ENCODE measurements at regions not wholly inside any gene's neighbourhood (a gene's known extent, or its start where the extent isn't known, plus 50 kb on each side); places are given as distances from the start of the nearest gene placed in this dataset.
A peak's percentile ranks its signal among the peaks of the same experiment; 100 is the strongest.
"Not testable (repeated sequence)": the region's sequence is repeated elsewhere in the genome, so short reads cannot be mapped to it uniquely, and the experiment has no call there.

DNA sequence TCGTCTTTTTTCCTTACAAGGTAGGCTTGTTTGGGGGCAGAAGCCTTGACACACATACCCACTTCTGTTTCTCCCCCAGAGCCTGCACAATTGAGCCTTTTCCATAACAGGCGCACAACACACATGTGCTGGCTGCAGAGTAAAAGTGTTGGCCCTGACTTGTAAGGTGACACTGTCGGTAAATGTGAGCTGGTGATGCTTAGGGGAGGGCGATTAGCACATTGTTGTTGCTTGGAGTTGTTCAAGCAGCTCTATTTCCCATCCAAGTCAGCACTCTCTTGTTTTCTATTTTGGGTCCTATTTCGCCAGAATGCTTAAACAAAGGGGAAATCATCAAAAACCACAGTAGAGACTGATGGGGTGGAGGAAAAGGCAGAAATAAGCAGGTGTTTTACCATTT lies 51.9 kb upstream of the PTPRJ start:
- ATAC-seq, result no peak

DNA sequence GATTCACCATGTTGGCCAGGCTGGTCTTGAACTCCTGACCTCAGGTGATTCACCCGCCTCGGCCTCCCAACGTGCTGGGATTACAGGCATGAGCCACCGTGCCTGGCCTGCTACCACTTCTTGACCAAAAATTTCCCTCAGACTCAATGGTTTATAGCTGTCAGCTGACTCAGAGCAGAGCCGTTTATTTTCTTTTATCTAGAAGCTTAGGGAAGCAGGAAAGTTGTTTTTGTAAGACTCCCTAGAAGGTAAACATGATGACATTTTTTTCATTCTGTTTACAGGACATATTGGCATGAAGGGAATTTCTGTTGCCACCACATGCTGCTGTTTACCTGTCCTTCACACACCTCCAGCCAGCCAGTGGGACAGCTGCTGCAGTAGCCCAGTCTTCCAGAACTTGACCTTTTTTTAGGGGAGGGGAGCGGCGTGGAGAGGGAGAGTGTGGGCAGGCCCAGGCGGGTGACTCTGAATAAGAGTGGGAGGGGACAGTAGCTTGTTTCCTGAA lies 56.1 kb upstream of the PTPRJ start:
- peak; percentile 32 to 38 for ATAC-seq

DNA sequence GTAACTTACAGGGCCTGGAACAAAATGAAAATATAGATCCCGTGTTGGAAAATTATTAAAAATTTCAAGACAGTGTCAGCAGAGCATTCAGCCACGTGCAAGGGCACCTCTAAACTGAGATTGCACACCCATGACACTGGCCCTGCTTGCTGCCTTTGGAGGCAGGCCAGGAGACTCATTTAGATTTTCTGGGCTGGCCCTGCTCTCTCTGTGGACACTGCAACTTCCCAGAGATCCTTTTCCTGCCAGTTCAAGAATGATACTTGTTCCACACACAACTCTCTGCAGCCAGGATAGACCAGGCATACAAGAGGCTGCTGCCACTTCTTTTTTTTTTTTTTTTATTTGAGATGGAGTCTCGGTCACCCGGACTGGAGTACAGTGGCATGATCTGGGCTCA lies 56.7 kb upstream of the PTPRJ start:
- no peak for ATAC-seq

DNA sequence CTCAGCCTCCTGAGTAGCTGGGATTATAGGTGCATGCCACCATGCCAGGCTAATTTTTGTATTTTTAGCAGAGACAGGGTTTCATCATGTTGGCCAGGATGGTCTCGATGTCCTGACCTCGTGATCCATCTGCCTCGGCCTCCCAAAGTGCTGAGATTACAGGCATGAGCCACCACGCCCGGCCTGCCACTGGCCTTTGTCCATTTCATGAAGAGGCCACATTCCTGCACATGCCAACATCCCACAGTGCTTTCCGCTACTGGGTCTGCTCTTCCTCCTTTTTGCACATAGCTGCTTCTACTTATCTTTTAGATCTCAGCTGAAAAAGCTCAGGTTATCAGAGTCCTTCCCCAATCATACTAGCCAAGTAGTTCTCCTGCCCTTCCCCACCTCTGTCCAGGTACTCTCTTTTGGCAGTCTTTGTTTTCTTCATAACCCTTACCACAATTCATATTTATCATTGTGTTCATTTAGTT lies 59.2 kb upstream of the PTPRJ start:
- ATAC-seq, result not testable (repeated sequence)

DNA sequence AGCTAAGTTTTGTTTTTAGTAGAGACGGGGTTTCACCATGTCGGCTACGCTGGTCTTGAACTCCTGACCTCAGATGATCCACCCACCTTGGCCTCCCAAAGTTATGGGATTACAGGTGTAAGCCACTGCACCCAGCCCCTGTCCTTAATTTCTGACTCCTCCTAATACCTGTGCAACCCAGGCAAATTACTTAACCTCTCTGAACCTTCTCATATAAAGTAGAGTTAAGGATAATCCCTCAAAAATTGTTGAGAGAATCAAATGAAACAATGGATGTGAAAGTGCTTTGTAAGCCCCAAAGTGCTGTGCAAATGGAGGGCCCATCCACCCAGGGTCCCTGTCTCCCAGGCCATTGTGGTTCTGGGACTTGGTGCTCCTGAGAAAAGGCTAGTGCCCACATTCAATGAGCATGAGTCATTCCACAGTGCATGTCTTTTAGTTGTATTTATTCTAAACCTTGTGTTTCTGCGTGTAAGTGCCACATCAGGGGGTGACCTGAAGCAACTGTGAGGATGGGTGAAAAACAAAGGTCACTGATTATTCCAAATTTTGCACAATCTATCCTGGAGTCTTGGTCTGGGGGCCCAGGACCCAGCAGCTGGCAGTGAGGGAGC lies 61.4 kb upstream of the PTPRJ start:
- no peak for ATAC-seq

DNA sequence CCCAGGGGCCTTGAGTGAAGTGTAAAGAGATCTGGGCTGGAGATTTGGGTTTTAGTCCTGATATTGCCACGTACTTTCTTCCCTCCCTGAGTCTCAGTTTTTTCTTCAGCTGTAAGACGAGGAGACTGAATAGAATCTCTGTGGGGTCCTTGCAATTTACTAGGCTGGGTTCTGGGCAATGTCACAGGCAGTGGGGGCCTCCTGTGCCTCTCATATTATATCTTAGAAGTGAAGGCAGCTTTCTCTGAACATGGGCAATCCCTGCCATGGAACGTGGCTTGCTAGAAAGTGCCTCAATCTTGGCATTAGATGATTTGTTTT lies 62.0 kb upstream of the PTPRJ start:
- ATAC-seq, result no peak

DNA sequence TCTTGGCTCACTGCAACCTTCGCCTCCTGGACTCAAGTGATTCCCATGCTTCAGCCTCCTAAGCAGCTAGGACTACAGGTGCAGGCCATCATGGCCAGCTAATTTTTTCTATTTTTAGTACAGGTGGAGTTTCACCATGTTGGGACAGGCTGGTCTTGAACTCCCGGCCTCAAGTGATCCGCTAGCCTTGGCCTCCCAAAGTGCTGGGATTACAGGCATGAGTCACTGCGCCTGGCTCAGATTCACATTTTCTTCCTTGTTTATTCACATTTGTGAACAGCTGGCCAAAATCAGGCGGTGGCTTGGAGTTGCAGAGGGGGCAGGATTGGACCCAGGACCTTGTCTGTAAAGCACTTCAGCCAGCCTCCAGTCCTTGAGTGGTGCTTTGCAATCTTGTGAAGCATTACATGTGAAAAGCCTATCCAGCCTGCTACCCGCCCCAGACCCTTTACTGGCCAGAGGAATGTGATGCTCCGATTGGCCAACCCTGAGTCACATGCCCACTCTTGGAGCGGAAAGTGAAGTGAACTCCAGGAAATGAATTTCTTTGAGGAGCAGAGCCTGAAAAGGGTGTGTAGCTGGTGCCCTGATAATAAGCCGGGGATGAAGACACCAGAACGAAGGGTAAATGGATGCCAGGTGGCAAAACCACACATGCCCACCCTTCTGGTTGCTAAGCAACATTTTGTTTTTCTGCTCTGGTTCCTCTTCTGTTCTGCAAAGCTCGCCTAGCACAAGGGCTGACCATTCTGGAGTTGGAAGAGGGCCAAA lies 62.6 kb upstream of the PTPRJ start:
- ATAC-seq, result no peak

DNA sequence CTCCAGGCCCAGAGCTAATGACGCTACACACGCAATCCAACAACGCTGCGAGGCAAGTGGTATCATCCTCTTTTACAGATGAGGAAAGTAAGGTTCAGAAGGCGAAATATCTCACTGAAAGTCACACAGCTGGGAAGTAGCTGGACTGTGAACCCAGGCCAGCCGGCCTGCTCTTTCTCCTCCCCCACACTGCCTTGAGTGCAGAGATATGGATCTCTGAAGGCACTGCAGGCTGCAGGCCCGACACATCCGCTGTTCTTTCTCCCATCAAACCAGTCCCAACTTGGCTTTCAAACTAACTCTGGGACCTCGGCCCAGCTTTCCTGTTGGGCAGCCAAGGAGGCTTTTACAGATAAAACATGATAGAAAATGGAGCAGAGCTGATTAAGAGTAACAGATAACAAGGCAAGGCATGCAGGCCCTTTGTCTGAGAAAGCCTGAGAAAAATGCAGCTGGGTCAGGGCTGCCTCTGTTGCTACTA lies 64.0 kb upstream of the PTPRJ start:
- no peak for ATAC-seq

DNA sequence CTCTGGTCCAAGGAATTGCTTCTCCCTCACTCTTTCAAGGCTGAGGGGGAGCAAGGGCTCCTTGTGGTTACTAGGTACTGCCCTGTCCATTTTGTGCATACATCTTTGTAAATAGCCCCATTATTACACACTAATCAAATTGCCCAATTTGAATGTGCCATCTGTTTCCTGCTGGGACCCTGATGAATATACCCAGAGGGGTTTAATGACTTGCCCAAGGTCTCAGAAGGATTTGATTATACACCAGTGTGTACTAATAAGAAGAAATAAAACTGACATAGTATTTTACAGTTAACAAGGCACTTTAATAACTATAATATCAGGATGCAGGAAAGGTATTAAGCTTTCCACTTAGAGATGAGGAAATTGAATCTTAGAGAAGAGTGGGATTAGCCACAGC lies 64.6 kb upstream of the PTPRJ start:
- ATAC-seq, result no peak

DNA sequence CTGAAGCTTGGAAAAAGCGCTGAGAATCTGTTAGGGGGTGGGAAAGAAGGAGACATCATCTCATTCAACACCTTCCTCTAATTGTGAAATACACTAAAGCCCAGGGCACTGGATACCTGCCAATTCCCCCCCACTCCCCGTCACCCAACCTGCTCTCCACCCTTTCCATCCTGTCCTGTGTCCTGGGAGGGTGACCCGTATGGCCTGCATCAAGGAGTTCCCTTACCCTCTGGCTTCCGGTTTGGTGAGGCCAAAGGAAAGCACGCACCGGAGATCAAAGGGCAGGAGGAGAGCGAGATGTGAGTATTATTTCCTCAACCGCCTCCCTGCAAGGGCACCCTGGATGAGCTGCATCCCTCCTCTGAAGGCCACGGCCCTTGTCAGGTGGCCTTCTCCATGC lies 65.0 kb upstream of the PTPRJ start:
- ATAC-seq, result peak; percentile 25 to 43

DNA sequence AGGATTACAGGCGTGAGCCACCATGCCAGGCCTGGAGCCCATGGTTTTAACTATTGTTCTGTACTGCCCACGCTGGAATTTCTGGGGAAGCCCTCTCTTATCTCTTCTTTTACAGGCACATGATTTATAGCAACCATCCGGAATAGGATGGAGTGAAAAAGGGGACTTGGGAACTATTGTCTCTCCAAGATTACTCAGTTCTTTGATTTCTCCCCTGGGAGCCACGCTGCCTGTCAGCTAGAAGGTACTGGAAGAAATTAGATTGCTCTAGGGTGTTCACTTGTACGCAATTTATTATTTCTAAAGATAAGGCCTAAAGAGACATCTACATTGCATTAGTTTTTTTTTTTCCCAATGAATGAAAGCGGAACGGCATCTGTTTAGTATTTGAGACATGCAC lies 65.6 kb upstream of the PTPRJ start:
- no peak for ATAC-seq

DNA sequence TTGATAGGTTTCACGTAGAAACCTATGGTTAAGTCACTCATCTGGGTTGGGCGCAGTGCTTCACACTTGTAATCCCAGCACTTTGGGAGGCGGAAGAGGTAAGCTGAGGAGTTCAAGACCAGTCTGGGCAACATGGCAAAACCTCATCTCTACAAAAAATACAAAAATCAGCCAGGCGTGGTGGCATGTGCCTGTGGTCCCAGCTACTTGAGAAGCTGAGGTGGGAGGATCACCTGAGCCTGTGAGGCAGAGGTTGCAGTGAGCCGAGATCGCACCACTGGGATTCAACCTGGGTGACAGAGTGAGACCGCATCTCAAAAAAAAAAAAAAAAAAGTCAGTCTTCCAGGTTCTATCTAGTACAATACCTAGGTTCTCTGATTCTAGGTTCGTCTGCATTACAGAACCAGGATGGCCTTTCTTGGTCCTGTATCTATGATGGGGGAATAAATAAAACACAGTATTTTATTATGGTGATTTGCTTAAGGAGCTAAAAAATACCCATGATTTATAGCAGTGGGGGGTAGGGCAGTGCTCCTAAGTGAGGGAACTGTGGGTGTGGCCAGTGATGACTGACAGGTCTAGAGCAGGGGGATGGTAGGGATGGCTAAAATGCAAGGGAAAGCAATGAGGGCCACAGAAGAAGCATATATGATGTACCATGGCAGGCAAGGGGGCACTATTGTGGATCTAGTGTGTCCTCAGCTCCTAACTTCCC lies 65.5 kb upstream of the NUP160 start:
- no peak for ATAC-seq

DNA sequence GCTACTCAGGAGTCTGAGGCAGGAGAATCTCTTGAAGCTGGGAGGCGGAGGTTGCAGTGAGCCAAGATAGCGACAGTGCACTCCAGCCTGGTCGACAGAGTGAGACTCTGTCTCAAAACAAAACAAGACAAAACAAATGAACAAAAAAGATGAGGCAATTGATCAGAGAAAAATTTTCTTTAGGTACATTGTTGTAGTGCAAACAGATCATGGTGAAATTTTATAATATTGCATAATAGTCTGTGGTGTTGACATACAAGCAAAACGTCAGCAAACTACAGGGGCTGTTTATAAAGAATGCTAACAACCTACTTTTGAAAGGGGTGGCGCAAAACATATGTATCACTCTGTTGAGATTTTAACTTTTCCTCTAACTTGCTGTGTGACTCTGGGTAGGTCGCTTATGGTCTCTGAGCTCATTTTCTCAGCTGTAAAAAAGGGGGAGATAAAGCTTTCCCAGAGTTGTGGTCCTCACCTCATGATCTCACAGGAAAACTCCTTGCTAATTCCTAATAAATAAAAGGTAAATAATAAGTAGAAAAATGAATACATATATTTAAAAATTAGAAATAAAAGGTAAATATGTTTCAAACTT lies 64.8 kb upstream of the NUP160 start:
- no peak for ATAC-seq

DNA sequence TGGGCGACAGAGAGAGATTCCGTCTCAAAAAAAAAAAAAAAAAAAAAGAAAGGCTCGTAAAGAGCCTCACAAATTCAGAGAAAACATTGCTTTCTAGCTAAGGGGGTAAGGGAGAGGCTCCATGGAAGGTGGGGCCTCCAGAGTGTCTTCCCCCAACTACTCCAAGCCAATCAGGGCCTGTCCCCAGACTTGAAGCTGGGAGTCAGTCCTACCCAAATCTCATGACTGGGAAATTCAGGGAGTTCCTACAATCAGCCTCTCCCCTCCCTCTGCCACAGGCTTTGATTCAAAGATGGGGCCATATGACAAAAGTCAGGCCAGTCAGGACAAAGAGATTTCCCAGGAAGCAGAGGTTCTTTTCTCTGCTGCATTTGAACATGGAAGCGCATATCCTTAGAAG lies 63.0 kb upstream of the NUP160 start:
- ATAC-seq, result no peak

DNA sequence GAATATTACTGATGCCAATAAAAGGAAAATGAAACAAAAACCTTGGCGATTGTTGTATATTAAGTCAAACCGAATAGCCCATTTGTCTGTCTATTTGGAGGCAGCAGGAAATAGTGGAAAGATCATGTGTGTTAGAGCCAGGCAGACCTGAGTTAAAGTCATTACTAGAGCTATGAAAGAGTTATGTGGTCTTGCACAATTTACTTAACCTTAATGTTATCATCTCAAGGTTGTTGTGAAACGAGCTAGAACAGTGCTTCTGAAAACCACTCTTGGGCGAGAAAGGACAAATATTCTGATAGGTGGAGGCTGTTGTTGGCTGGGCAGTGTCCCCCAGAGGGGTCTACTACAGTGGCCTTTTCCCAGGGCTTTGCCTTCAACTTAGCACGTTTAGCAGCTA lies 60.0 kb upstream of the NUP160 start:
- ATAC-seq, result peak in 1 of 2 donors; percentile 10

DNA sequence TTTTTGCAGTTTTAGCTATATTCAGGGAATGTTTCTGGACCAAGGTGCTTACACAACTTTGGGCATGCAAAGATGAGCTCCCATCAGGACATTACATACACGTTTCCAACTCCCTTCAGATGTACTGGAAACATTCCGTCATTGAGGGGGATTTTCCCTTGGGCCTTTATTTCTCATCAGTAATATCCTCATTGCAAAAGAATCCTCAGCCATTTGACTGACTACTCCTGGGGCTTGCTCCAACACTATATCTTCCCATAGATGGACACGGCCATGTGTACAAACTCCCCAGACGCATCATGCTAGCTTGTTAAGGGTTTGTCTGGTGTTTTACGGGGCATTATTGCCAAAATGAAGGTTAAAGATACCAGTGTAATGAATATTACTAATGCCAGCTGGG lies 59.3 kb upstream of the NUP160 start:
- ATAC-seq, result no peak

DNA sequence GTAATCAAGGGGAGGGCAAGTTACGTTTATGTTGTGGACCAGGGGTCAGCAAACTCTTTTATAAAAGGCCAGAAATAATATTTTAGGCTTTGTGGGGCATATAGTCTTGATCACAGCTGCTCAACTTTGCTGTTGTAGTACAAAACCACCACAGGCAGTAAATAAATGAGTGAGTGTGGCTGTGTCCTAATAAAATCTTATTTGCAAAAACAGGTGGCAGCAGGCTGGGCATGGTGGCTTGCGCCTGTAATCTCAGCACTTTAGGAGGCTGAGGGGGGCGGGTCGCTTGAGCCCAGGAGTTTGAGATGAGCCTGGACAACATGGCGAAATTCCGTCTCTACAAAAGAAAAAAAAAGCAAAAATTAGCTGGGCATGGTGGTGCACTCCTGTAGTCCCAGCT lies 57.9 kb upstream of the NUP160 start:
- no peak for ATAC-seq

DNA sequence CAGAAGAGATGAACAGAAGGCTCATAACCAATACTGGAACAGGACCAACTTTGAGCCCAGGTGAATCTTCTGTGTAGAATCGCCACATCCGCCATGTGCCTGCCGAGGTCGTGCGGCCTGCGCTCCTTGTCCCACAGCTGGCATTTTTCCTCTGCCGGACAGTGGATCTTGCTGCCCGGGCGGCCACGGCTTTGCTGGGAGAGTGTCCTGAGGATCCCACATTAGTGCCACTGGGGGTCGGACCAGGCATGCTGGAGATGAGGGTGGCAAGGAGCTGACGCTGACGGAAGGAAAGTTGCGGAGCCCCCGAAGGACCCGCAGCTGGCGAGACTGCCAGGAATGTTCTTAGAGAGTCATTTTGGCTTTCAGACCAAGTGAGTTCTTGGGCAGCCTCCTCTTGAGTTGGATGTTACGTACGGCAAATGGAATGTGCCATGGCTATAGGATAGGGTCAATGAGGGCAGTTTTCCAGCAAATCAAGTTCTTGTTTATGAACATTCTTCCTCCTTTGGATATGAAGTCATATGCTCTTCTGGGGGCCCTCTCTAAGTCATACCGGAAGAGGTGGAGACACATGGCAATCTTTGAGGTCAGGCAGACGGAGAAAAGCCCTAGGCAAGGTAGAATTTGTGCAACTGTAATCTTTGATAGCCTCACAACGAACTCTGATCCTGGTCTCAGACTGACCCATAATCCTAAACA lies 57.4 kb upstream of the NUP160 start:
- no peak for ATAC-seq

DNA sequence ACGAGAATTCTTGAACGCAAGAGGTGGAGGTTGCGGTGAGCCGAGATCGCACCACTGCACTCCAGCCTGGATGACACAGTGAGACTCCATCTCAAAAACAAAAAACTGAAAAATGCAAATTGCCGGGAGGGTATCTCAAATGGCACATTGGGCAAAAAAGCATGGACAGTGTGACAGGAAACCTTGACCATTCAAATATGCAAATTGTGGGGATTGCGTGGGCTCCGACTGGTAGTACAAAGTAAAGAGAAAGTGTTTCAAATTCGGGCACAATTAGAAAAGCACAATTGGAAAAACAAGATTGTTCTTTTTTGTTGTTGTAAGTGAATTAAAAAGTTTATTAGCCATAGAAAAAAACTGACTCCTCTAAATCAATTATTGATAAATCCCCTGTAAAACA lies 56.7 kb upstream of the NUP160 start:
- no peak for ATAC-seq

DNA sequence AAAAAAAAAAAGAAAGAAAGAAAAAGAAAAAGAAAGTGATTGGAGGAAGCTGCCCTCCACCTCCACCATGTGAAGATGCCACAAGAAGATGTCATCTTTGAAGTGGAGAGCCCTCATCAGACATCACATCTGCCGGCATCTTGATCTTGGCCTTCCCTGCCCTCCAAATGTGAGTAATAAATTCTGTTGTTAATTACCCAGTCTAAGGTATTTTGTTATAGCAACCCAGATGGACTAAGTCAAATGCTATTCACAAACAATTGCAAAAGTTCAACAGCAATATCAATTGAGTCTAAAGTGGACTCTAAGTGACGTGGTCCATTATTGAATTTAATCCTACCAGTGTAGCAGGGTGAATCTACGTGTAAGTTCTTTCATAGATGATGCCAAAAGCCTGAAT lies 55.9 kb upstream of the NUP160 start:
- no peak for ATAC-seq

DNA sequence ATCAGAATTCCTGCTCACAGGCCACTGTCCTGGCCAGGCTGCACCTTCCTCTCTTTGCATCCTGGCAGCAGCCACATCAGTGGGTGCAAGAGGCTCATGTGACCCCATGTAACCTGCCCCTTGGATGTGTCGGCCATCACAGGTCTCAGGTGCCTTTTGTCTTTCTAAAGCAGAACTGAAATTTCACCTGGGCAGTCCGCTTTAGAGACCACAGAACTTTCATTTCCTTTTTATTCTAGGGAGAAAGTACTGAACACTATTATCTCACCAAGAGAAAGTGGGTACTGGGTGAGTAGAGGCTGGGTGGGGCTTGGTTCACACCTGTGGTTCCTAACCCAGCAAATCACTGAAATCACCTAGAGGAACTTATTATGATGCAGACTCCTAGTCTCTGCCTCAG lies 51.7 kb upstream of the NUP160 start:
- ATAC-seq, result peak; percentile 49 to 51

Data from activated CD4-positive, CD25-positive, alpha-beta regulatory T cell treated with anti-CD3 and anti-CD28 coated beads, Interleukin-2, amount 50 U/mL, for 24 hours (primary cell).